ENCODE measurements at regions not wholly inside any gene's neighbourhood (a gene's known extent, or its start where the extent isn't known, plus 50 kb on each side); places are given as distances from the start of the nearest gene placed in this dataset.

DNA sequence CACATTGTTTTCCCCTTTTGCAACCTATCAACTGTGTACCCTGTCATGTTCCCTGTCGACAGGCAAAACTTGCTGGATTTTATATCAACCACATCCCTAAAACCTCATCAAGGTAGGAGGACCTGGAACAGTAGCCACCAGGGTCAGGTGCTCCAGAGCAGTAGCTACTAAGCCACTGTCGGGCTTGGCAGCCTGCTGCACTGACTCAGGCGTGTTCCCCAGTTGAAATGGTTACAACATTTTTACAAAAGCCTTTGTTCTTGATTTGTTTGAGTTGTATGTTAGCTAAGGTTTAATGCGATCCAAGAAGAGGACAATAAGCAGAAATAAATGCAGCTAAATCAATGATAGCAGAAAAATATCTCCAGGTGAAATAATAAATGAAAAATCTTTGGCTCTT lies 407.4 kb upstream of the TLE4 start:
- H3K4me3 ChIP-seq (ENCODE audit: low read depth, low read length) = no peak overlapping the region
- TF ChIP-seq, protein P1, sequence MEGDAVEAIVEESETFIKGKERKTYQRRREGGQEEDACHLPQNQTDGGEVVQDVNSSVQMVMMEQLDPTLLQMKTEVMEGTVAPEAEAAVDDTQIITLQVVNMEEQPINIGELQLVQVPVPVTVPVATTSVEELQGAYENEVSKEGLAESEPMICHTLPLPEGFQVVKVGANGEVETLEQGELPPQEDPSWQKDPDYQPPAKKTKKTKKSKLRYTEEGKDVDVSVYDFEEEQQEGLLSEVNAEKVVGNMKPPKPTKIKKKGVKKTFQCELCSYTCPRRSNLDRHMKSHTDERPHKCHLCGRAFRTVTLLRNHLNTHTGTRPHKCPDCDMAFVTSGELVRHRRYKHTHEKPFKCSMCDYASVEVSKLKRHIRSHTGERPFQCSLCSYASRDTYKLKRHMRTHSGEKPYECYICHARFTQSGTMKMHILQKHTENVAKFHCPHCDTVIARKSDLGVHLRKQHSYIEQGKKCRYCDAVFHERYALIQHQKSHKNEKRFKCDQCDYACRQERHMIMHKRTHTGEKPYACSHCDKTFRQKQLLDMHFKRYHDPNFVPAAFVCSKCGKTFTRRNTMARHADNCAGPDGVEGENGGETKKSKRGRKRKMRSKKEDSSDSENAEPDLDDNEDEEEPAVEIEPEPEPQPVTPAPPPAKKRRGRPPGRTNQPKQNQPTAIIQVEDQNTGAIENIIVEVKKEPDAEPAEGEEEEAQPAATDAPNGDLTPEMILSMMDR (IDR thresholded peaks at IDR 0.05; ENCODE audit: insufficient read depth, low read depth, low read length) = no peak
- no peak for DNase-seq (ENCODE audit: low read depth)

DNA sequence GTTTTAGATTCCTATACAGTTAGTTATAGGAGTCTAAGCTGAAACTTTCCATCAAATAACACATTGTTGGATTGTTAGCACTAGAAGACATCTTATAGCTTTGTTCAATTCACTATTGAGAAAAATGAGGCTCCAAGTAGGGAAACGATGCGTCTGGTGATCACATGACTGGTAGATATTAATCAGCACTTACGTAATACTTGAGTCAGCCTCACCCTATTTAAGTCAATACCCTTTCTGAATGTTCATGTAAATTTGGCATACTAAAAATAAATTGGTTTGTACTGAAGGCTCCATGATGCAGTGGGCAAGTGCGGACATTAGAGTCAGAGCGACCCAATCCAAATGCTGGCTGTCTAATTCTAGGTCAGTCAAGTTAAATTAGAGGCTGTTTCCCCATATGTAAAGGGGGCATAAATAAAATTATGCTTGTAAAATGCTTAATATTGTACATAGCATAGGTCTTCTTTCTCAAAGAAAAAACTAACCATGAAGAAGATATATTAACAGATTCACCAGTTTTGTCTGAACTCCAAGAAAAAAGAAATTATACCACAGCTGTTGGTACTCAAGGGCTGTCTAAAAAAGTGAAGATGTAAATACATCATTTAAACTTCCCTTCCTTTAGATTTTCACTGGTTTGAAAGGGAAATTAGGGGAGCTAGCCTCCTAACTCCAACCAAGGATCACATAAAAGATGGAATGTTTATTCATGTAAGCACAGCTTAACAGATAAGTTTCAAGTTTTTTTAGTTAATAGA lies 406.6 kb upstream of the TLE4 start:
- peak; percentile 74 for DNase-seq (ENCODE audit: low read depth)
- no peak overlapping the region for H3K4me3 ChIP-seq (ENCODE audit: low read depth, low read length)
- TF ChIP-seq, protein P1 (IDR thresholded peaks at IDR 0.05; ENCODE audit: insufficient read depth, low read depth, low read length) = no peak

DNA sequence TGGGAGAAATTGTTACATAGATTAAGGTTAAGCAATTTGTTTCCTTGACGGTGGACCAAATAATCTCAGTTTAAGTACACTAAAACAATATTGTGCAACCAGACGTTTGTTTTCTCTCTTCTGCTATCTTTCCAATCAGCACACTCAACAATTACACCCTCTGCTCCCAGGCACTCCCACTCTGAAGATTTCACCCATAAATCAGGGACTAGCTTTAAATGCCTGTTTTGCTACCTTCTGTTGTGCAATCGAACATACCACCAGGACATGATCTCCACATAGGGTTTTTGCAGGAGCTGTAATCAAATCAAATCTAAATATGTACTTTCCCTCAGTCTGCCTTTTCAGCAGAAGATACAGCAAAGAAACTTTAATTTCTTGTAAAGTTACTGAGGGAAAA lies 405.8 kb upstream of the TLE4 start:
- TF ChIP-seq, protein P1 (IDR thresholded peaks at IDR 0.05; ENCODE audit: insufficient read depth, low read depth, low read length) = no peak
- no peak overlapping the region for H3K4me3 ChIP-seq (ENCODE audit: low read depth, low read length)
- peak; percentile 97 for DNase-seq (ENCODE audit: low read depth)

DNA sequence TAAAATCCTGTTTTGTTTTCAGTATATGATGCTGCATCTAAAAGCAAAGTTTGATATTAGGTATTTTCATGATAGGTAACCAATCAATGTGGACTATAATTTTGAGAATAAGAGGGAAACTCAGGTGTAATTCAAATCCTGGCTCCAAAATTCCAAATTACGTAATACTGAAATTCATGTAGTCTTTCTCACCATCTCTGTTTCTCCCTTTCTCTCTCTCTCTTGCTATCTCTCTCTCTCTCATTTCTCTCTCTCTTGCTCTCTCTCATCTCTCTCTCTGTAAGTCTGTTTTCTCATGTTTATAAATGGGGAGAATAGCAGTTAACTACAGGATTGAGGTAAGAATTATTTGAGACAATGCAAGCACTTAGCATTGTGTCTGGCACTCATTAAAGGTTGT lies 401.1 kb upstream of the TLE4 start:
- no peak overlapping the region for H3K4me3 ChIP-seq (ENCODE audit: low read depth, low read length)
- TF ChIP-seq, protein P1 (IDR thresholded peaks at IDR 0.05; ENCODE audit: insufficient read depth, low read depth, low read length) = no peak
- DNase-seq (ENCODE audit: low read depth) = no peak

DNA sequence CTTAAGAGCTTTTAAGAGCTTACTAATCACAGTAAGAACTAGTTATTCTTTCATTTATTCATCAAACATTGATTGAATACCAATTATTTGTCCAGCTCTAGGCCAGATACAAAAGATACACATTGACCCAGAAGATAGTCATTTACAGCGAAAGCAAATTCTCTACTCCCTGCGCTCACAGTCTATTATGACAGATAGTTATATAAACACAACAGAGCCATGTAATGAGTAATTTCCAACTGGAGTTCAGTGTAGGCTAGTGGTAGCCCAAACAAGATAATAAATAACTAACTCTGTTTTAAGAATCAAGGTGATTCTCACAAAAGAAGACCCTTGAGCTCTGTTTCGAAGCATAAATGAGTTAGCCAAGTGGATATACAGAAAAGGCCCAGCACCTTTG lies 397.8 kb upstream of the TLE4 start:
- no peak for DNase-seq (ENCODE audit: low read depth)
- no peak overlapping the region for H3K4me3 ChIP-seq (ENCODE audit: low read depth, low read length)
- TF ChIP-seq, protein P1 (IDR thresholded peaks at IDR 0.05; ENCODE audit: insufficient read depth, low read depth, low read length) = no peak

DNA sequence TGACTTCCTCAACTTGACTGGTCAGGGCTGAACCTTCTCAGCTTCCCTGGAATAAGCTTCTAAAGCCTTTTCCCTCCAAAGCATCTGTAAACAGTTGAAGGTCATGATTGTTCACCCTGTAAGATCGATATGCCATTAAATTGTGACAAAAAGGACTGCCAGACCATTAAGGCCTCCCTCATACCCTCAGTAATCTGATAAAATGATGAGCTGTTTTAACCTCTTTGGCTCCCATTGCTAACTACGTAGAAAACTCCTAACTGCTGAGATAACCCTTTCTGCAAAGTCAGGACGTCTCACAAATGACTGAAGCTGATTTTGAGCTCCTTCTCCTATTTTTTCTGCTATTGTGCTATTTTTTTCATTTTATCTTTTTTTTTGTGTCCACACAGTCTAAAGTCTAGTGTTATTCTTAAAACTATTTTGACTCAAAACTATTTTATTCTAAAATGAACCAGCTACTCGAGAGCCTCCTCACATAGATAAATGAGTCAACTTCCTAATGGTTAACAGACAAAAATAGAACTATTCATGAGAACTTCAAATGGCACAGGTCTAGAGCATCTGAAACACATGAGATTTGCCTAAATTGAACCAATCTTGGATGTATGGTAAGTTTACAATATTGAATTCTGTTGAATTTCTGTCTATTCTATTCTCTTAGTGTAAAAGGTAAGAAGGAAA lies 395.6 kb upstream of the TLE4 start:
- TF ChIP-seq, protein P1 (IDR thresholded peaks at IDR 0.05; ENCODE audit: insufficient read depth, low read depth, low read length) = no peak
- no peak overlapping the region for H3K4me3 ChIP-seq (ENCODE audit: low read depth, low read length)
- DNase-seq (ENCODE audit: low read depth) = no peak

All from fibroblast of villous mesenchyme (primary cell).